NCI-H2196 (cell line): ENCODE measurements at regions not wholly inside any gene's neighbourhood (a gene's known extent, or its start where the extent isn't known, plus 50 kb on each side); places are given as distances from the start of the nearest gene placed in this dataset.
A peak's percentile ranks its signal among the peaks of the same experiment; 100 is the strongest.

Experiments used
- DNase-seq: peaks from one replicate; lab custom pipeline; 2025; ENCODE audit not compliant: unreplicated experiment; lab: John Stamatoyannopoulos, UW

DNA sequence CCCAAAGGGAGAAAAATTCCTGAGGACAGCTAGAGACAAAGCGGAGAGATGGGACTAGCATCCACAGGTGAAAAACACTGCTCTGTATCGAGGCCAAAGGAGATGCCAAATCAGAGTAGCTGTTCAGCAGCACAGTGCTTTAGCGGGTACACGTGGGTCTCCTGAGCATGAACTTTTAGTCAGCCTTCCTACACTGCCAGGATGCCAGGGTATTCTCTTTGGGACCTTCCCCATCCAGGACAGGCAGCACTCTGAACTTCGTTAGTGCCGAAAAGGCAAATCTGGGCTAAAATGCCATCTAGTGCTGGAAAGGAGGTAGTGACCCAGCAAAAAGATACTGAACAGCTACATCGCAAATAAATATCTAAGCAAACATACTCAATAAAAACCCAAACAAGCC is 64.9 kb downstream of the C6orf58 start:
- peak; percentile 4 for DNase-seq
